Glutamatergic neuron (in vitro differentiated cells): ENCODE measurements at regions not wholly inside any gene's neighbourhood (a gene's known extent, or its start where the extent isn't known, plus 50 kb on each side); places are given as distances from the start of the nearest gene placed in this dataset.

Source experiments
- DNase-seq: peaks from one replicate; pipeline ENCODE4 v3.0.0; 2022
- H3K27ac Mint-ChIP-seq: one replicate; pipeline ENCODE4 v1.8.0; 2020; ENCODE audit warnings: mild to moderate bottlenecking, mixed read lengths, inconsistent platforms; ENCODE audit not compliant: unreplicated experiment
- H3K27me3 Mint-ChIP-seq: one replicate; pipeline ENCODE4 v1.8.0; 2020; ENCODE audit warnings: mild to moderate bottlenecking, moderate library complexity, mixed read lengths, inconsistent platforms; ENCODE audit not compliant: unreplicated experiment
- H3K36me3 Mint-ChIP-seq: one replicate; pipeline ENCODE4 v1.8.0; 2020; ENCODE audit warnings: mild to moderate bottlenecking, mixed read lengths, inconsistent platforms; ENCODE audit not compliant: unreplicated experiment
- H3K4me1 Mint-ChIP-seq: one replicate; pipeline ENCODE4 v1.8.0; 2020; ENCODE audit warnings: mild to moderate bottlenecking, low read depth, mixed read lengths, inconsistent platforms; ENCODE audit not compliant: unreplicated experiment
- H3K4me3 Mint-ChIP-seq: one replicate; pipeline ENCODE4 v1.8.0; 2020; ENCODE audit warnings: mild to moderate bottlenecking, mixed read lengths, inconsistent platforms; ENCODE audit not compliant: unreplicated experiment
- H3K9me3 Mint-ChIP-seq: one replicate; pipeline ENCODE4 v1.8.0; 2020; ENCODE audit warnings: mild to moderate bottlenecking, moderate library complexity, mixed read lengths, inconsistent platforms; ENCODE audit not compliant: unreplicated experiment
- CTCF ChIP-seq: fragments of 200-600 bp; sonication (generic); IDR thresholded peaks from one replicate; pipeline ENCODE4 v1.5.0; 2021; ENCODE audit not compliant: partially characterized antibody, unreplicated experiment

DNA sequence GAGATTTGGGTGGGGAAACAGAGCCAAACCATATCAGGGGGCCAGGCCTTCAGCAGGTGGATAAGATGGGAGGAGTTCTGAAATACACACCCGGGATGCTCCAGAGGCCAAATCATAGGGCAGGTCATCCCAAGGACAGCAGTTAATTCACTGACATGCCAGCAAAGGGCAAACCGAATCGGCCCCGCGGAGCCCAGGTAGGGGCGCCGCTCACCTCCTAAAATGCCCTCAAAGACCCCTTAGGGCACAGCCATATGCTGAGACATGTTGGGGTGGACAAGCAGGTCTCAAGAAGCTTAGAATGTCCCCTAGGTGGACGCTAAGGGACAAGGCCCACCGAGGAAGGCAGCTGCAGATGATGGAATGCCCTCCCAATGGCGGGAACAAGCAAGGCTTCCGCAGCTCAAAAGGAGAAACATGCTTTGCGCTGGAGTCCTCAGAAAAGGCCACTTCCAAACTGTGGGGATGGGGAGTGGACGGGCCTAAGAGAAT, 144.9 kb downstream of the ERCC6L2 start:
- Mint-ChIP-seq H3K36me3 (no peaks in the 10 kb centered on the region), H3K27me3 (peaks cover 18% of the 10 kb centered on the region), H3K9me3 (no peaks in the 10 kb centered on the region), H3K4me3 (peak overlapping the region; percentile 42), H3K4me1 (peaks cover 9% of the 10 kb centered on the region), H3K27ac (no peak overlapping the region)
- TF ChIP-seq CTCF: no peak
- no peak for DNase-seq
